Dedifferentiated amniotic fluid mesenchymal stem cell (primary cell): ENCODE measurements at regions not wholly inside any gene's neighbourhood (a gene's known extent, or its start where the extent isn't known, plus 50 kb on each side); places are given as distances from the start of the nearest gene placed in this dataset.
"Not testable (repeated sequence)": the region's sequence is repeated elsewhere in the genome, so short reads cannot be mapped to it uniquely, and the experiment has no call there.

Source experiments
- DNase-seq: peaks from one replicate; pipeline ENCODE4 v3.0.0-alpha.2; 2016; ENCODE audit errors: extremely low spot score

DNA sequence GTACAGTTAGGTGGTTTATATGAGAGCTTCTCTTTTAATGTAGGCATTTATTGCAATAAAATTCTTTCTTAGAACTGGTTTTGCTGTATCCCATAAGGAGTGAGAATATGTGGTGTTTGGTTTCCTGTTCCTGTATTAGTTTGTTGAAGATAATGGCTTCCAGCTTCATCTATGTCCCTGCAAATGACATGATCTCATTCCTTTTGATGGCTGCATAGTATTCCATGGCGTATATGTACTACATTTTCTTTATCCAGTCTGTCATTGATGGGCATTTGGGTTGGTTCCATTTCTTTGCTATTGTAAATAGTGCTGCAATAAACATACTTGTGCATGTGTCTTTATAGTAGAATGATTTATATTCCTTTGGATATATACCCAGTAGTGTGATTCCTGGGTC, 106.7 kb upstream of the IRS4 start:
- not testable (repeated sequence) for DNase-seq

DNA sequence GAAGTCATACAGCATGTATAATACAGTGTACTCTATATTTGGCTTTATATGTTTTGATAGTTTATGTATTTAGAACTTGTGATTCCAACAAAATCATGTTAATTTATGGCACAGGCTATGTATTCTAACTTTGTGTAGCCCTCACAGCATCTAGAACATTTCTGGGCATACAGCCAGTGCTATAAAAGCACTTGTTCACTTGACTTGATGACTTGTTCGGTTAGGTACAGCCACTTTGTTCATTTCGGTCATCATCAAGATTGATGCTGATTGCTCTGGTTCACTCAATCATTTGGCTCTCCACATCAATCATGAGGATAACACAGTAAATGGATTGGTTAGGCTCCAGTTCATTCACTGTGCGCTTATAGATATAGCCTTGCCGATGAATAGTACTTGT, 97.6 kb upstream of the IRS4 start:
- DNase-seq = no peak

DNA sequence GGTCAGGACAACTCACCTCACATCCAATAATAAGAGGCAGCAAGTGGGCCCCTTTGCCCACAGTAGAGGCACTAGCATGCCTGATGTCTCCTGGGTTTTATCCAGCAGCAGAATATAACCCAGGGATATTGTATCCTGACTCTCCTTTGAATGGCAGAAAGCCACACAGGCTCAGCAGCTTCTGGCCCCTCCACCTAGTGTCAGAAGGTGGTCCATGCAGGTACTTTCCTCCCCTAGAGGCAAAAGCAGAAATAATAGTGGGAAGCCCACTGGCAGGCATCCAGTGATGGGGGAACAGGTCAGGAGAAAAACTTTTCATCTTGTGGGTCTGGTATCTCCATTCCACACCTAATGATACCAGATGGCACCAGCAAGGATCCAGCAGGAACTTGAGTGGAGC, 75.5 kb upstream of the IRS4 start:
- DNase-seq = no peak

DNA sequence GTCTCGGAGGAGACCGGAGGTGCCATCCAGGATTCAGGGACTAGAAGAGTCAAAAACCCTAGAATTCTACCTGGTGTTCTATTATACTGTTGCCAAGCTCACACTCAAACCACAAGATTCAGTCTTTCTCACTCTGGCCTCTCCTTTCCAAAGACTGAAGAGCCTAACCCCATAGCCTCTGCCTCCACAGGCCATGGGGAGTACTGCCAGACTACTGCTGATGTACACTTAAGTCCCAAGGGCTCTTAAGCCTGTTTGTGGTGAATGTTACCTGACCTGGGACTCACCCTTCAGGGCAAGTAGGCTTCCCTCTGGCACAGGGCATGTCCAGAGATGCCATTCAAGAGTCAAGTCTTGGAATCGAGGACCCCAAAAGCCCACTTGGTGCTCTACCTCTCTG, 58.9 kb upstream of the IRS4 start:
- DNase-seq = no peak
